ENCODE measurements at regions not wholly inside any gene's neighbourhood (a gene's known extent, or its start where the extent isn't known, plus 50 kb on each side); places are given as distances from the start of the nearest gene placed in this dataset.

DNA sequence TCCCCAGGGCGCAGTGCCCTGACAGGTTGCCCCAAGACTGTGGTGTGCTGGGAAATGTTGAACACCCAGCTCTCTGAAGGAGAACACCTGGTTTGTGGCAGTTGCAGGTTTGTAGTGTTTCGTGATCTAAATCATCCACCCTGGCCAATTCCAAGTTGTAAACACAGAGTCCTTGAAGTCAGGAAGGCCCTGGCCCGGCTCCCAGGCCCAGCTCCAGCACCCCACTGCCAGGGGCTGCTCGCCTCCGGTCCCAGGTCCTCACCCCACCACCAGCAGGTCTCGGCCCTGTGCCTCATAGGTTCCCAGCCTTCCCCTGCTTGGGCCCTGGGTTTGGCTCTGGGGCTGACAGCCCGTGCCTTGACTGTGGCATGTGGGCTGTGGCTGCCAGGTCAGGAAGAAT is 121.4 kb upstream of the MLN start:
- in situ Hi-C loops (cut with MboI; ENCODE audit: low sequenced_read_pairs in 4 of 4) (no loop called here), intact Hi-C loops (cut with DNase I; ENCODE audit: low total_unique reads) (no loop called here)
- no peaks in the 10 kb centered on the region for H3K36me3 ChIP-seq
- no peaks in the 10 kb centered on the region for H3K9me3 ChIP-seq
- no peak overlapping the region for H3K27ac ChIP-seq
- H3K4me1 ChIP-seq = peaks cover 0 to 3% of the 10 kb centered on the region in 2 donors
- ATAC-seq (no peak), DNase-seq (no peak)
- H3K27me3 ChIP-seq = no peaks in the 10 kb centered on the region
- TF ChIP-seq POLR2A (IDR thresholded peaks at IDR 0.05) = no peak
- TF ChIP-seq, protein P1, sequence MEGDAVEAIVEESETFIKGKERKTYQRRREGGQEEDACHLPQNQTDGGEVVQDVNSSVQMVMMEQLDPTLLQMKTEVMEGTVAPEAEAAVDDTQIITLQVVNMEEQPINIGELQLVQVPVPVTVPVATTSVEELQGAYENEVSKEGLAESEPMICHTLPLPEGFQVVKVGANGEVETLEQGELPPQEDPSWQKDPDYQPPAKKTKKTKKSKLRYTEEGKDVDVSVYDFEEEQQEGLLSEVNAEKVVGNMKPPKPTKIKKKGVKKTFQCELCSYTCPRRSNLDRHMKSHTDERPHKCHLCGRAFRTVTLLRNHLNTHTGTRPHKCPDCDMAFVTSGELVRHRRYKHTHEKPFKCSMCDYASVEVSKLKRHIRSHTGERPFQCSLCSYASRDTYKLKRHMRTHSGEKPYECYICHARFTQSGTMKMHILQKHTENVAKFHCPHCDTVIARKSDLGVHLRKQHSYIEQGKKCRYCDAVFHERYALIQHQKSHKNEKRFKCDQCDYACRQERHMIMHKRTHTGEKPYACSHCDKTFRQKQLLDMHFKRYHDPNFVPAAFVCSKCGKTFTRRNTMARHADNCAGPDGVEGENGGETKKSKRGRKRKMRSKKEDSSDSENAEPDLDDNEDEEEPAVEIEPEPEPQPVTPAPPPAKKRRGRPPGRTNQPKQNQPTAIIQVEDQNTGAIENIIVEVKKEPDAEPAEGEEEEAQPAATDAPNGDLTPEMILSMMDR (IDR thresholded peaks at IDR 0.05 in 4 of 5, conservative IDR thresholded peaks at IDR 0.05 in 1 of 5) = no peak
- H3K4me3 ChIP-seq = no peak overlapping the region

DNA sequence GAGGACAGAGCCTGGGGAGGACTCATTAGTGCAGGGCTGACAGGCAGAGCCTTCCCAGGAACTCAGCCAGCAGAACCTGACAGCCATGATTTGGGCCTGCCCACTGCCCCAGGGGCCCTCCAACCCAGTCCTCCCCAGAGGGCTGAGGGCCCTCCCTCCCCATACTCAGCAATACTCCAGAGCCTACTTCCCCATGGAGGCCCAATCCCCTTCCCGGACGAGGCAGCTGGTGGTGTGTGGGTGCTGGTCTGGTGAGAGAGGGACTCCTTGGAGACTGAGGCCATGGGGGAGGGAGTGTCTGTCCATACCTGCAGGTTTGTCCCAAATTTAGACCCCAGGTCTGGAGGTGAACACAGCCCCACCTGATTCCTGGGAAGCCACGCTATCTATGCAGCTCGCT is 120.9 kb upstream of the MLN start:
- Histone ChIP-seq H3K9me3 (no peaks in the 10 kb centered on the region), H3K4me3 (no peak overlapping the region), H3K4me1 (peaks cover 0 to under 1% of the 10 kb centered on the region in 2 donors), H3K36me3 (no peaks in the 10 kb centered on the region), H3K27ac (no peak overlapping the region), H3K27me3 (no peaks in the 10 kb centered on the region)
- in situ Hi-C loops (cut with MboI; ENCODE audit: low sequenced_read_pairs in 4 of 4) (no loop called here), intact Hi-C loops (cut with DNase I; ENCODE audit: low total_unique reads) (no loop called here)
- ATAC-seq (no peak), DNase-seq (no peak)
- TF ChIP-seq, protein P1 (IDR thresholded peaks at IDR 0.05 in 4 of 5, conservative IDR thresholded peaks at IDR 0.05 in 1 of 5) = no peak
- no peak for TF ChIP-seq POLR2A (IDR thresholded peaks at IDR 0.05)

DNA sequence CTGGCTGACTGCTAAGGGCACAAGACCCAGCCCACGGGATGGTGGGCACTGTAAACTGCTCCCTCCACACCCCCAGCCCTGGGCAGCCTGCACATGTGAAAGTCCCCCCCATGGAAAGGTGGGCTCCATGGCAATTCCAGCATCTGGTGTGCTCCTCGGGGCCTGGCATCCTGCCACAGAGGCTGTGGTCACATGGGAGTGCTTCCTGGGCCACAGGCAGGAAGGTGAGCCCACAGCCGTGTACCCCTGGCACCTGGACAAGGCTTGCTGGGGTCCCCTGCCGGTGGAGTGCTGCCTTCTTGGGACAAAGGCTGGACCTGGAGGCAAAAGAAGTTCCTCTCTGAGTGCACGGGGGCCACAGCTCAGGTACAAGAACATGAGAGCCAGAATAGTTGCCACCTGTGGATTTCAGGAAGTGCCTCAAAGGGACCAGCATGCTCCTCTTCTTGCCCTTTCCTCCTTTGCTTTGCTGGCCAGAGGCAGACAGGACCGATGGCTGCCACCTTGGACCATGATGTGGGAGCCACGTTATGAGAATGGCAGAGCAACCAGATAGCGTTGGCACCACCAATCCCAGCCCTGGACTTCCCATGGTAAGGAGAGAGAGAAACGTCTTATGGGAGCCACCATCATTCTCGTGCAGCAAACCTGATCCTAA is 120.2 kb upstream of the MLN start:
- Histone ChIP-seq H3K36me3 (no peaks in the 10 kb centered on the region), H3K4me1 (no peaks in the 10 kb centered on the region), H3K9me3 (no peaks in the 10 kb centered on the region), H3K27me3 (no peaks in the 10 kb centered on the region), H3K27ac (no peak overlapping the region), H3K4me3 (no peak overlapping the region)
- no peak for ATAC-seq
- DNase-seq = no peak
- no peak for TF ChIP-seq POLR2A (IDR thresholded peaks at IDR 0.05)
- TF ChIP-seq, protein P1 (IDR thresholded peaks at IDR 0.05 in 4 of 5, conservative IDR thresholded peaks at IDR 0.05 in 1 of 5) = no peak
- in situ Hi-C loops (cut with MboI; ENCODE audit: low sequenced_read_pairs in 4 of 4) (no loop called here), intact Hi-C loops (cut with DNase I; ENCODE audit: low total_unique reads) (no loop called here)

DNA sequence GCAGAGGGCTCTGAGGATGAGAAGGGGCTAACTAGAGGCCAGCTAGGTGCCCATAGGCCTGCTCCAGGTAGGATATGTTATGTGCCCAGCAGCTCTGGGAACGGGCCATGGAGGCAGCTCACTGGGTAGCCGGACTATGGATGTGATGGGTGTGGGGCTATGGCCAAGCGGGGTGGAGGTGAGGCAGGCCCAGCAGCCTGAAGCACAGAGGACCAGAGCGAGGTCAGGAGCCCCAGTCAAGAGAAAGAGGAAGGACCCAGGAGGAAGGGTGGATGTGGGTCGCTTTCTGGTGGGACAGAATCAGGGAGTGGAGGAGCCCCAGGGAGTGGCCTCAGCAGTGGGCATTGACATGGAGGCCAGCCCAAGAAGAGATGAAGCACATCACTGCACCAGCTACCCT is 117.9 kb upstream of the MLN start:
- in situ Hi-C loops (cut with MboI; ENCODE audit: low sequenced_read_pairs in 4 of 4) (no loop called here), intact Hi-C loops (cut with DNase I; ENCODE audit: low total_unique reads) (no loop called here)
- TF ChIP-seq, protein P1 (IDR thresholded peaks at IDR 0.05 in 4 of 5, conservative IDR thresholded peaks at IDR 0.05 in 1 of 5) = no peak
- no peak for TF ChIP-seq POLR2A (IDR thresholded peaks at IDR 0.05)

DNA sequence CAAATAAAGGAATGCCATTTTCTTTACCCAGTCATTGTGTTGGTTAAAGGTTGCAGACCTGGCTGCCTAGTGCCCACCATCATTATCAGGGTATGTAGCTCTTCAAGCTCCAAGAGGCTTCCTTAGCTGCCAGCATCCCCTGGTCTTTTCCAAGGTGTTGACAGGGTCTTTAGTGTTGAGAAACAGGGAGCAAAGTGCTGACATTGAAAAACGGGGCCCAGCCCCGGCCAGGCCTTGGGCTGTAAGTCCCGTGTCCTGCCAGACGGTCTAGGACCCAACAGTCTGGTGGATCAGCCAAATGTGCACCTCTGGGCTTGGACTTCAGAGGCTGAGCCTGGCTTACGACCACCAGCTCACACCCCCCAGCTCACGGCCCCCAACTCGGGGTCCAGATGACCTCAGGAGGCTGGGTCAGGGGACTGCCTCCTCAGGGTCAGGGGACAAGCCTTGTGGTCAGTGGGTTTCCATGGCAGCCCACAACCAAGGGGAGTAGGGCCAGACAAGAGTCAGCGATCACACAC is 114.4 kb upstream of the MLN start:
- Histone ChIP-seq H3K36me3 (no peaks in the 10 kb centered on the region), H3K4me3 (no peak overlapping the region), H3K4me1 (no peaks in the 10 kb centered on the region), H3K27ac (no peak overlapping the region), H3K9me3 (no peaks in the 10 kb centered on the region), H3K27me3 (no peaks in the 10 kb centered on the region)
- DNase-seq = no peak
- TF ChIP-seq, protein P1 (IDR thresholded peaks at IDR 0.05 in 4 of 5, conservative IDR thresholded peaks at IDR 0.05 in 1 of 5) = no peak
- TF ChIP-seq POLR2A (IDR thresholded peaks at IDR 0.05) = no peak
- in situ Hi-C loops (cut with MboI; ENCODE audit: low sequenced_read_pairs in 4 of 4) = no loop called here
- ATAC-seq = no peak
- intact Hi-C loops (cut with DNase I; ENCODE audit: low total_unique reads) = no loop called here

More for the DNA sequence above, 117.9 kb upstream of the MLN start:
- Histone ChIP-seq H3K27me3 (no peaks in the 10 kb centered on the region), H3K27ac (no peak overlapping the region), H3K9me3 (no peaks in the 10 kb centered on the region), H3K4me1 (no peaks in the 10 kb centered on the region), H3K36me3 (no peaks in the 10 kb centered on the region), H3K4me3 (no peak overlapping the region)
- DNase-seq = no peak
- ATAC-seq = no peak
